Endodermal cell (in vitro differentiated cells): ENCODE measurements at regions not wholly inside any gene's neighbourhood (a gene's known extent, or its start where the extent isn't known, plus 50 kb on each side); places are given as distances from the start of the nearest gene placed in this dataset.

Experiments
- DNase-seq: peaks from one replicate; pipeline ENCODE4 v3.0.0-alpha.2; 2017
- H3K27ac ChIP-seq: 2 replicates; pipeline ENCODE4 v1.5.1; 2013; ENCODE audit warnings: mild to moderate bottlenecking, low read depth, low read length, moderate library complexity
- H3K27me3 ChIP-seq: 2 replicates; pipeline ENCODE4 v1.6.1; 2013; ENCODE audit warnings: mild to moderate bottlenecking, low read length, moderate library complexity; ENCODE audit not compliant: insufficient read depth, control insufficient read depth, poor library complexity, severe bottlenecking
- H3K36me3 ChIP-seq: 2 replicates; pipeline ENCODE4 v1.7.0; 2013; ENCODE audit warnings: mild to moderate bottlenecking, low read length, moderate library complexity; ENCODE audit not compliant: control insufficient read depth, insufficient read depth
- H3K4me1 ChIP-seq: one replicate; pipeline ENCODE4 v1.7.0; 2013; ENCODE audit warnings: low read length; ENCODE audit not compliant: control insufficient read depth, insufficient read depth
- H3K4me3 ChIP-seq: 2 replicates; pipeline ENCODE4 v1.5.1; 2013; ENCODE audit warnings: mild to moderate bottlenecking, low read length, moderate library complexity
- H3K9ac ChIP-seq: 2 replicates; pipeline ENCODE4 v1.6.1; 2013; ENCODE audit warnings: mild to moderate bottlenecking, low read length, moderate library complexity; ENCODE audit not compliant: poor library complexity, severe bottlenecking; ENCODE audit errors: extremely low read depth
- H3K9me3 ChIP-seq: 2 replicates; pipeline ENCODE4 v1.6.1; 2013; ENCODE audit warnings: mild to moderate bottlenecking, low read length, moderate library complexity; ENCODE audit not compliant: control insufficient read depth
- H3K27ac Mint-ChIP-seq: 2 replicates; pipeline ENCODE4 v1.8.0; 2020; ENCODE audit warnings: mixed read lengths
- H3K27me3 Mint-ChIP-seq: 2 replicates; pipeline ENCODE4 v1.8.0; 2021; ENCODE audit warnings: mild to moderate bottlenecking, mixed read lengths; ENCODE audit not compliant: insufficient read depth
- H3K36me3 Mint-ChIP-seq: 2 replicates; pipeline ENCODE4 v1.8.0; 2020; ENCODE audit warnings: low read depth, mixed read lengths
- H3K4me1 Mint-ChIP-seq: 2 replicates; pipeline ENCODE4 v1.8.0; 2020; ENCODE audit warnings: mixed read lengths
- H3K4me3 Mint-ChIP-seq: 2 replicates; pipeline ENCODE4 v1.8.0; 2020; ENCODE audit warnings: mild to moderate bottlenecking, moderate library complexity, mixed read lengths
- H3K9me3 Mint-ChIP-seq: 2 replicates; pipeline ENCODE4 v1.8.0; 2020; ENCODE audit warnings: mild to moderate bottlenecking, mixed read lengths
- WGBS, 2 experiments: methylation state at CpG; one replicate each; pipeline versions ENCODE4 v1.1.5 to v1.1.7; 2013; ENCODE audit warnings: missing lambda C conversion rate in 2 of 2, mixed read lengths in 1 of 2; ENCODE audit not compliant: insufficient coverage in 1 of 2, insufficient read length in 1 of 2; 5-methylcytosine and 5-hydroxymethylcytosine counted together
- TF ChIP-seq, protein P1 (sequence below): fragments of 200-600 bp; sonication (generic); conservative IDR thresholded peaks from 2 replicates; pipeline ENCODE4 v1.5.0; 2021; ENCODE audit warnings: antibody characterized with exemption, mild to moderate bottlenecking

DNA sequence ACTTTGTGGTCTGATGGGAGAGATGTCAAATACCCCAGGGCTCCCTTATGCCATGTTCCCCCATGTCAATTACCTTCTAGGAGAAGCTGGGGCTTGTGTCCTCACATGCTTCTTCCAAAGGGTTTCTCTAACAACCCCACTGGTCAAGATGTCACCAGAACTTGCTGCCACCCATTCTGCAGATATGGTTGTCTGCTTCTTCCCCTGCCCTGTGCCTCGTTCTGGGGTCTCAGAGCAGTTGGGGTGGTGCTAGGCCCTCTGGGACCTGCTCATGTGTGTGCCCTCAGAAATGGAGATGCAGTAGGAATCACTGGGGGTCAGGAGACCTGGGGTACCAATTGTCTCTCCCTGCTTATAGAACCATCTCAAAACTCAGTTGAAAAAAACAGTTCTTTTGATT is 268.6 kb downstream of the MYCN start:
- TF ChIP-seq, protein P1, sequence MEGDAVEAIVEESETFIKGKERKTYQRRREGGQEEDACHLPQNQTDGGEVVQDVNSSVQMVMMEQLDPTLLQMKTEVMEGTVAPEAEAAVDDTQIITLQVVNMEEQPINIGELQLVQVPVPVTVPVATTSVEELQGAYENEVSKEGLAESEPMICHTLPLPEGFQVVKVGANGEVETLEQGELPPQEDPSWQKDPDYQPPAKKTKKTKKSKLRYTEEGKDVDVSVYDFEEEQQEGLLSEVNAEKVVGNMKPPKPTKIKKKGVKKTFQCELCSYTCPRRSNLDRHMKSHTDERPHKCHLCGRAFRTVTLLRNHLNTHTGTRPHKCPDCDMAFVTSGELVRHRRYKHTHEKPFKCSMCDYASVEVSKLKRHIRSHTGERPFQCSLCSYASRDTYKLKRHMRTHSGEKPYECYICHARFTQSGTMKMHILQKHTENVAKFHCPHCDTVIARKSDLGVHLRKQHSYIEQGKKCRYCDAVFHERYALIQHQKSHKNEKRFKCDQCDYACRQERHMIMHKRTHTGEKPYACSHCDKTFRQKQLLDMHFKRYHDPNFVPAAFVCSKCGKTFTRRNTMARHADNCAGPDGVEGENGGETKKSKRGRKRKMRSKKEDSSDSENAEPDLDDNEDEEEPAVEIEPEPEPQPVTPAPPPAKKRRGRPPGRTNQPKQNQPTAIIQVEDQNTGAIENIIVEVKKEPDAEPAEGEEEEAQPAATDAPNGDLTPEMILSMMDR, result no peak
- DNase-seq, result no peak

DNA sequence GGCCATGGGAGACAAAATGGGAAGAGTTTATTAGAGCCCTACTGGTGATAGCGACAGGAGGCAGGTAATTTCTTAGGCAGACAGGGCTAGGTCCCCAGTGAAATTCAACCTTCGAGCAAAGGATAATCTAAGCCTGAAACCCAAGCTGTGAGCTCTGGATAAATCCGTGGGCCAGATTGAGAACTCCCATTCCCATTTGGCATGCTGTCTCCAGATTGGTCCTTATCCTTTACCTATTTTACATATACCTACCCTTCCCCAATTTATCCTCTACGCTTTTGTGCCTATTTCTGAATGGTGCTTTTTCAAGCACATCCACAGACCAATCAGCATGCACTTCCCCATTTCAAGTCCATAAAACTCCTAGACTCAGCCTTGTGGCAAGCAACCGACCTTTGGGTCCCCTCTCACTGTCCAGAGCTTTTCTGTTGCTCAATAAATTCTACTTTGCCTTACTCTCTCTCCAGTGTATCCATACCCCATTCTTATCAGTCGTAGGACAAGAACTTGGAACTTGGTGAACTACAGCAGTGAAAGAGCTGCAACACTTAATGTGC is 268.0 kb downstream of the MYCN start:
- H3K4me1 Mint-ChIP-seq, result peaks cover 9% of the 10 kb centered on the region
- H3K27ac Mint-ChIP-seq, result no peak overlapping the region
- DNase-seq, result no peak
- 66 to 74% methylated on average over 4 to 5 of the region's 6 CpGs for WGBS, 2 experiments
- Histone ChIP-seq H3K27me3 (no peaks in the 10 kb centered on the region), H3K9me3 (peaks cover 6% of the 10 kb centered on the region), H3K27ac (no peak overlapping the region), H3K9ac (no peak overlapping the region), H3K4me3 (no peak overlapping the region), H3K36me3 (no peaks in the 10 kb centered on the region), H3K4me1 (no peaks in the 10 kb centered on the region)
- TF ChIP-seq, protein P1, result no peak
- no peaks in the 10 kb centered on the region for H3K36me3 Mint-ChIP-seq
- no peak overlapping the region for H3K4me3 Mint-ChIP-seq
- H3K27me3 Mint-ChIP-seq, result peaks cover 21% of the 10 kb centered on the region
- H3K9me3 Mint-ChIP-seq, result peaks cover 2% of the 10 kb centered on the region

More for the DNA sequence above, 268.6 kb downstream of the MYCN start:
- Histone ChIP-seq H3K27me3 (no peaks in the 10 kb centered on the region), H3K9ac (no peak overlapping the region), H3K4me3 (no peak overlapping the region), H3K36me3 (no peaks in the 10 kb centered on the region), H3K27ac (no peak overlapping the region), H3K4me1 (no peaks in the 10 kb centered on the region), H3K9me3 (peaks cover 6% of the 10 kb centered on the region)
- WGBS, 2 experiments, result 91% methylated on average over 1 of the region's 1 CpG; no CpG with 5 or more reads in 1 of the 2 experiments
- H3K36me3 Mint-ChIP-seq, result no peaks in the 10 kb centered on the region
- H3K9me3 Mint-ChIP-seq, result peaks cover 2% of the 10 kb centered on the region
- peaks cover 15% of the 10 kb centered on the region for H3K27me3 Mint-ChIP-seq
- peaks cover 9% of the 10 kb centered on the region for H3K4me1 Mint-ChIP-seq
- H3K4me3 Mint-ChIP-seq, result no peak overlapping the region
- no peak overlapping the region for H3K27ac Mint-ChIP-seq

DNA sequence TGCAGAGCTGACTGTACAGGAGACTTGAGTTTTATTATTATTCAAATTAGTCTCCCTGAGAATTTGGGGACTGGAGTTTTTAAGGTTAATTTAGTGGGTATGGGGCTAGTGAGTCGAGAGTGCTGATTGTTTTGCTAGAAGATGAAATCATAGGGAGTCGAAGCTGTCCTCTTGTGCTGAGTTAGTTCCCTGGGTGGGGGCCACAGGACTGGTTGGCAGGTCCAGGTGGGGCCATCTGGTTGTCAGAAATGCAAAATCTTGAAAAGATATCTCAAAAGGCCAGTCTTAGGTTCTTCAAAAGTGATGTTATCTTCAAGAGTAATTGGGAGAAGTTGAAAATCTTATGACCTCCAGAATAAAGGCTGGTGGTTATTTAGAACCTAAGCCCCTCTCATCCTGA is 267.3 kb downstream of the MYCN start:
- no peak overlapping the region for H3K4me3 Mint-ChIP-seq
- no peak overlapping the region for H3K27ac Mint-ChIP-seq
- no peaks in the 10 kb centered on the region for H3K36me3 Mint-ChIP-seq
- no peaks in the 10 kb centered on the region for H3K36me3 ChIP-seq
- no peaks in the 10 kb centered on the region for H3K4me1 ChIP-seq
- no peak overlapping the region for H3K4me3 ChIP-seq
- 87 to 93% methylated on average over 2 of the region's 2 CpGs for WGBS, 2 experiments
- peaks cover 2% of the 10 kb centered on the region for H3K9me3 Mint-ChIP-seq
- peaks cover 9% of the 10 kb centered on the region for H3K4me1 Mint-ChIP-seq
- H3K9ac ChIP-seq, result no peak overlapping the region
- H3K27ac ChIP-seq, result no peak overlapping the region
- no peaks in the 10 kb centered on the region for H3K27me3 ChIP-seq
- peaks cover 26% of the 10 kb centered on the region for H3K27me3 Mint-ChIP-seq
- peaks cover 6% of the 10 kb centered on the region for H3K9me3 ChIP-seq
- DNase-seq, result no peak
- TF ChIP-seq, protein P1, result no peak
